Tibial nerve (tissue), 4 donors: ENCODE measurements at regions not wholly inside any gene's neighbourhood (a gene's known extent, or its start where the extent isn't known, plus 50 kb on each side); places are given as distances from the start of the nearest gene placed in this dataset.
"Not testable (repeated sequence)": the region's sequence is repeated elsewhere in the genome, so short reads cannot be mapped to it uniquely, and the experiment has no call there.

ENCODE experiments used
- DNase-seq, 2 donors: peaks; one replicate each; pipeline ENCODE4 v3.0.0-alpha.2; 2019; ENCODE audit warnings: low spot score in 2 of 2
- H3K27ac ChIP-seq, 4 donors: fragments of 200-600 bp; sonication (generic) in 3 of 4; one replicate each; pipeline ENCODE4 v1.5.1; 2017 to 2019; ENCODE audit warnings: mild to moderate bottlenecking in 1 of 4
- H3K27me3 ChIP-seq, 2 donors: fragments of 200-600 bp; sonication (generic) in 1 of 2; one replicate each; pipeline versions ENCODE4 v1.5.1 to v1.6.0; 2017 to 2019
- H3K36me3 ChIP-seq, 3 donors: fragments of 200-600 bp; sonication (generic); one replicate each; pipeline ENCODE4 v1.5.1; 2018 to 2019
- H3K4me1 ChIP-seq, 4 donors: fragments of 200-600 bp; sonication (generic) in 3 of 4; one replicate each; pipeline ENCODE4 v1.5.1; 2017 to 2019
- H3K4me3 ChIP-seq, 4 donors: fragments of 200-600 bp; sonication (generic) in 3 of 4; one replicate each; pipeline ENCODE4 v1.5.1; 2017 to 2019; ENCODE audit warnings: mild to moderate bottlenecking in 1 of 4, moderate library complexity in 1 of 4
- H3K9me3 ChIP-seq, 4 donors: fragments of 200-600 bp; sonication (generic) in 3 of 4; one replicate each; pipeline ENCODE4 v1.5.1; 2017 to 2019
- EP300 ChIP-seq, 2 donors: sonication (generic); formaldehyde crosslinking; IDR thresholded peaks; one replicate each; pipeline ENCODE4 v1.6.1; 2017; ENCODE audit warnings: antibody characterized with exemption in 2 of 2, mild to moderate bottlenecking in 1 of 2
- POLR2A ChIP-seq, 2 donors: fragments of 450-650 bp; IDR thresholded peaks; one replicate each; pipeline ENCODE4 v1.6.1; 2017; ENCODE audit warnings: antibody characterized with exemption in 2 of 2, mild to moderate bottlenecking in 2 of 2, moderate library complexity in 2 of 2
- whole genome bisulfite sequencing, 2 donors: methylation state at CpG; one replicate each; pipeline ENCODE4 v1.1.5; 2018; 5-methylcytosine and 5-hydroxymethylcytosine counted together
- TF ChIP-seq, protein P1 (sequence below), 5 experiments: fragments of 200-600 bp in 3 of 5; fragments of 450-650 bp in 2 of 5; sonication (generic) in 3 of 5; IDR thresholded peaks; one replicate each; pipeline ENCODE4 v1.5.1; 2016 to 2019; ENCODE audit warnings: antibody characterized with exemption in 5 of 5, mild to moderate bottlenecking in 3 of 5, moderate library complexity in 2 of 5

DNA sequence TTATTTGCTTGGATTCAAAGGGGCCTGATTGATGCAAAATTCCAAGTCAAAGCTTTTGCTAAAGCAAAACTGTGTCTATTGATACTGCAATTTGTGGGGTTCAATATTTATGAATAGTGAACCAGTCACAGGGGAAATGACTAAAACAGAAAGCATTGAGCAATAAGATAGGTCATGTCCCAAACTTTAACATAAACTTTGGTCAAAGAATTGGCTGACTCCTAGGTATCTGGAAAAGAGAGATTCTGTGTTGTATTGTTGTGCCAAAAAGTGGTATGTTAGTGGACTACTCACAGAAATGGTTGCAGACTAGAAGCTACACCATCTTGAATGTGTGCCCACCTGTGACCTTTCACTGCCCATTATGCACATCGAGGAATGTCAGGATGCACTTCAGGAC, 585.5 kb upstream of the RGMB start:
- WGBS, 2 donors = 85 to 86% methylated on average over 1 of the region's 1 CpG
- Histone ChIP-seq H3K36me3 (no peaks in the 10 kb centered on the region), H3K4me1 (no peaks in the 10 kb centered on the region), H3K27ac (no peak overlapping the region), H3K4me3 (no peak overlapping the region), H3K27me3 (no peaks in the 10 kb centered on the region), H3K9me3 (peaks cover 0 to 7% (median 0%) of the 10 kb centered on the region in 4 donors)
- DNase-seq = no peak
- TF ChIP-seq POLR2A (IDR thresholded peaks at IDR 0.05) = no peak
- TF ChIP-seq, protein P1, sequence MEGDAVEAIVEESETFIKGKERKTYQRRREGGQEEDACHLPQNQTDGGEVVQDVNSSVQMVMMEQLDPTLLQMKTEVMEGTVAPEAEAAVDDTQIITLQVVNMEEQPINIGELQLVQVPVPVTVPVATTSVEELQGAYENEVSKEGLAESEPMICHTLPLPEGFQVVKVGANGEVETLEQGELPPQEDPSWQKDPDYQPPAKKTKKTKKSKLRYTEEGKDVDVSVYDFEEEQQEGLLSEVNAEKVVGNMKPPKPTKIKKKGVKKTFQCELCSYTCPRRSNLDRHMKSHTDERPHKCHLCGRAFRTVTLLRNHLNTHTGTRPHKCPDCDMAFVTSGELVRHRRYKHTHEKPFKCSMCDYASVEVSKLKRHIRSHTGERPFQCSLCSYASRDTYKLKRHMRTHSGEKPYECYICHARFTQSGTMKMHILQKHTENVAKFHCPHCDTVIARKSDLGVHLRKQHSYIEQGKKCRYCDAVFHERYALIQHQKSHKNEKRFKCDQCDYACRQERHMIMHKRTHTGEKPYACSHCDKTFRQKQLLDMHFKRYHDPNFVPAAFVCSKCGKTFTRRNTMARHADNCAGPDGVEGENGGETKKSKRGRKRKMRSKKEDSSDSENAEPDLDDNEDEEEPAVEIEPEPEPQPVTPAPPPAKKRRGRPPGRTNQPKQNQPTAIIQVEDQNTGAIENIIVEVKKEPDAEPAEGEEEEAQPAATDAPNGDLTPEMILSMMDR (IDR thresholded peaks at IDR 0.05) = no peak
- no peak for TF ChIP-seq EP300 (IDR thresholded peaks at IDR 0.05)

DNA sequence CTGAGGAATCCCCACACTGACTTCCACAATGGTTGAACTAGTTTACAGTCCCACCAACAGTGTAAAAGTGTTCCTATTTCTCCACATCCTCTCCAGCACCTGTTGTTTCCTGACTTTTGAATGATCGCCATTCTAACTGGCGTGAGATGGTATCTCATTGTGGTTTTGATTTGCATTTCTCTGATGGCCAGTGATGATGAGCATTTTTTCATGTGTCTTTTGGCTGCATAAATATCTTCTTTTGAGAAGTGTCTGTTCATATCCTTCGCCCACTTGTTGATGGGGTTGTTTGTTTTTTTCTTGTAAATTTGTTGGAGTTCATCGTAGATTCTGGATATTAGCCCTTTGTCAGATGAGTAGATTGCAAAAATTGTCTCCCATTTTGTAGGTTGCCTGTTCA, 583.1 kb upstream of the RGMB start:
- not testable (repeated sequence) for H3K27ac ChIP-seq, H3K4me1 ChIP-seq, H3K27me3 ChIP-seq, H3K9me3 ChIP-seq, H3K36me3 ChIP-seq, DNase-seq, H3K4me3 ChIP-seq
- 93 to 98% methylated on average over 3 to 4 of the region's 4 CpGs for WGBS, 2 donors

- TF ChIP-seq EP300 (IDR thresholded peaks at IDR 0.05) (no peak), POLR2A (IDR thresholded peaks at IDR 0.05) (no peak)
- TF ChIP-seq, protein P1 (IDR thresholded peaks at IDR 0.05) = no peak
- Histone ChIP-seq H3K36me3 (no peaks in the 10 kb centered on the region), H3K4me3 (no peak overlapping the region), H3K9me3 (no peaks in the 10 kb centered on the region), H3K27me3 (no peaks in the 10 kb centered on the region), H3K4me1 (no peaks in the 10 kb centered on the region), H3K27ac (no peak overlapping the region)
- WGBS, 2 donors = 63 to 68% methylated on average over 3 of the region's 3 CpGs
- DNase-seq = no peak
Observed at GRCh38 chr5:98193921-98194760, 579.3 kb upstream of the RGMB start.

DNA sequence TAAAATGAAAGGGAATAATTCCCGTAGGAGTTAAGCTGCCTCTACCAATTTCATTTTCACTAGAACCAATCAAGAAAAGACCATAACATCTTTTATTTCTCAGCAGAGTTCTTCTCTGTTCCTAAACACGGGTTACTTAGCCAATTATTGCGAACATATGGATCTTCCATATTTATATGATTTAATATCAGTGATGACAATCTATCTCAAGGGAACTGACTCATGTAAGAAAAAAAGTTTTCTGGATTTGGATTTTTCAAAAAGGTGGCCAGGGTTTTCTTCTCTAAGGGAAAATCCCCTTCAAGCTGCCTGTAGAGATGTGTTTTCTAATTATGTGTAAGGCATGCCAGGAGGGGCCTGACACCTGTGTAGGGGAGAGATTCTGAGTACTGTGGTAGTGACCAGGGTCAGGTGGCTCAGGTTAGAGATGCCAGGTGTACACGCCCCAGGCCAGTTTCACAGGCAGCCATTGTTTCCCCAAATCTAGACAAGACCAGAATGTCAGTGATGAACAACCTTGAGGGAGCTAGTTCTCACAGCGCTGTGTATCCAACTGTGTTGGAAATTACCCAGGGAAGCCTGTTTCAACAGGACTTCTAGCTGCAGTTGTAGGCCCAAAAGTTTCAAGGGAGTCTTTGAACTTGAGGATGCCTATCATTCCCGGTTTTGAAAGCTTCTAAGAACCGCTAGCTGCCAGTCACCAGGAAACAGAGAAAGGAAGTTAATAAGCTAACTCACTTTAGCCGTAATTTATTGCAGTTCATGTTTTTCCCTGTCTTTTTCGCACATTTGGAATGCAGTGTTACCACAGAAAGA, 572.5 kb upstream of the RGMB start:
- no peak overlapping the region for H3K27ac ChIP-seq
- no peak for DNase-seq
- no peaks in the 10 kb centered on the region for H3K27me3 ChIP-seq
- H3K36me3 ChIP-seq = no peaks in the 10 kb centered on the region
- WGBS, 2 donors = 72 to 76% methylated on average over 9 of the region's 9 CpGs
- H3K4me3 ChIP-seq = no peak overlapping the region
- H3K4me1 ChIP-seq = peaks cover 0 to 8% (median 0%) of the 10 kb centered on the region in 4 donors
- TF ChIP-seq EP300 (IDR thresholded peaks at IDR 0.05) (no peak), POLR2A (IDR thresholded peaks at IDR 0.05) (no peak)
- TF ChIP-seq, protein P1 (IDR thresholded peaks at IDR 0.05) = no peak
- H3K9me3 ChIP-seq = no peaks in the 10 kb centered on the region

- Histone ChIP-seq H3K36me3 (no peaks in the 10 kb centered on the region), H3K9me3 (no peaks in the 10 kb centered on the region), H3K4me3 (no peak overlapping the region), H3K4me1 (peaks cover 0 to 16% (median 0%) of the 10 kb centered on the region in 4 donors), H3K27me3 (no peaks in the 10 kb centered on the region), H3K27ac (no peak overlapping the region)
- WGBS, 2 donors = 75% methylated on average over 1 of the region's 1 CpG
- TF ChIP-seq, protein P1 (IDR thresholded peaks at IDR 0.05) = no peak
- TF ChIP-seq POLR2A (IDR thresholded peaks at IDR 0.05) = no peak
- TF ChIP-seq EP300 (IDR thresholded peaks at IDR 0.05) = no peak
- DNase-seq = no peak
Observed at GRCh38 chr5:98204798-98205197, 568.7 kb upstream of the RGMB start.
